ENCODE measurements at regions not wholly inside any gene's neighbourhood (a gene's known extent, or its start where the extent isn't known, plus 50 kb on each side); places are given as distances from the start of the nearest gene placed in this dataset.
"Not testable (repeated sequence)": the region's sequence is repeated elsewhere in the genome, so short reads cannot be mapped to it uniquely, and the experiment has no call there.

- DNase-seq = no peak
These were observed 241.4 kb upstream of the DGKB start for GRCh38 chr7:15143936-15144335.

- no peak for DNase-seq
These were observed 240.6 kb upstream of the DGKB start for GRCh38 chr7:15143121-15143520.

- DNase-seq = no peak
These were observed 237.9 kb upstream of the DGKB start for GRCh38 chr7:15140431-15140830.

- no peak for DNase-seq
These were observed 229.1 kb upstream of the DGKB start for GRCh38 chr7:15131661-15132060.

- DNase-seq = no peak
These were observed 228.4 kb upstream of the DGKB start for GRCh38 chr7:15130666-15131541.

GRCh38 chr7:15128716-15129115 lies 226.2 kb upstream of the DGKB start:
- peak; percentile 71 for DNase-seq

GRCh38 chr7:15126653-15127052 lies 224.1 kb upstream of the DGKB start:
- DNase-seq = not testable (repeated sequence)

- DNase-seq = no peak
These were observed 221.3 kb upstream of the DGKB start for GRCh38 chr7:15123901-15124300.

- DNase-seq = no peak
These were observed 211.2 kb upstream of the DGKB start for GRCh38 chr7:15113752-15114151.

- no peak for DNase-seq
These were observed 203.2 kb upstream of the DGKB start for GRCh38 chr7:15105711-15106110.

GRCh38 chr7:15104411-15105092 lies 202.0 kb upstream of the DGKB start:
- peak; percentile 66 for DNase-seq

- no peak for DNase-seq
These were observed 196.5 kb upstream of the DGKB start for GRCh38 chr7:15099074-15099473.

GRCh38 chr7:15096853-15097252 lies 194.3 kb upstream of the DGKB start:
- no peak for DNase-seq

GRCh38 chr7:15094989-15095388 lies 192.4 kb upstream of the DGKB start:
- no peak for DNase-seq

- DNase-seq = no peak
These were observed 185.2 kb upstream of the DGKB start for GRCh38 chr7:15087771-15088170.

- no peak for DNase-seq
These were observed 184.3 kb upstream of the DGKB start for GRCh38 chr7:15086862-15087261.

- DNase-seq = no peak
These were observed 183.6 kb upstream of the DGKB start for GRCh38 chr7:15086131-15086611.

- no peak for DNase-seq
These were observed 182.8 kb upstream of the DGKB start for GRCh38 chr7:15085366-15085765.

- DNase-seq = no peak
These were observed 181.8 kb upstream of the DGKB start for GRCh38 chr7:15084368-15084767.

GRCh38 chr7:15081891-15082290 lies 179.3 kb upstream of the DGKB start:
- no peak for DNase-seq

GRCh38 chr7:15073301-15073700 lies 170.8 kb upstream of the DGKB start:
- DNase-seq = no peak

- DNase-seq = no peak
These were observed 165.8 kb upstream of the DGKB start for GRCh38 chr7:15068324-15068723.

GRCh38 chr7:15057272-15057671 lies 154.7 kb upstream of the DGKB start:
- no peak for DNase-seq

- not testable (repeated sequence) for DNase-seq
These were observed 151.8 kb upstream of the DGKB start for GRCh38 chr7:15054304-15054703.

All from NCI-H1436 treated with DMSO at 0.1 percent for 48 hours (cell line).